DMS79 treated with DMSO at 0.1 percent for 48 hours (cell line): ENCODE measurements at regions not wholly inside any gene's neighbourhood (a gene's known extent, or its start where the extent isn't known, plus 50 kb on each side); places are given as distances from the start of the nearest gene placed in this dataset.

ENCODE experiments used
- DNase-seq: peaks from one replicate; lab custom pipeline; 2025; lab: John Stamatoyannopoulos, UW

- DNase-seq, result no peak
These were observed 329.4 kb upstream of the SOX5 start for GRCh38 chr12:24278832-24279231.

- no peak for DNase-seq
These were observed 321.5 kb upstream of the SOX5 start for GRCh38 chr12:24270965-24271364.

DNA sequence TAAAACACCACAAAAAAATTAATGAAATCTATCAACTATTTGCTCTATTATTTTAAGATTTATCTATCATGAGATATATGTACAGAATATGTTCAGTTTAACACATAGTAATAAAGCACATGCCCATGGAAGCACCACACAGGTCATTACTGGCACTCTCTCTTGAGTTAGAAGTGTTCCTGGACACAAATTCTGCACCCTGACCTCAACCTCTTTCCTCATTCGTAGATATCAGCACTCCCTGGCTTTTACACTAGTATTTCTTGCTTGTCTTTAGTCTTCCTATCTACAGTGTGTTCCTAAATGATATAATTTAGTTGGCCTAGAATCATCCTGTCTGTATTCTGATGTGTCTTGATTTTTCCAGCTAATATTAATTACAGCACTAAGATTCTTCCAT, 321.0 kb upstream of the SOX5 start:
- DNase-seq, result no peak

- DNase-seq, result no peak
These were observed 319.3 kb upstream of the SOX5 start for GRCh38 chr12:24268663-24269186.

DNA sequence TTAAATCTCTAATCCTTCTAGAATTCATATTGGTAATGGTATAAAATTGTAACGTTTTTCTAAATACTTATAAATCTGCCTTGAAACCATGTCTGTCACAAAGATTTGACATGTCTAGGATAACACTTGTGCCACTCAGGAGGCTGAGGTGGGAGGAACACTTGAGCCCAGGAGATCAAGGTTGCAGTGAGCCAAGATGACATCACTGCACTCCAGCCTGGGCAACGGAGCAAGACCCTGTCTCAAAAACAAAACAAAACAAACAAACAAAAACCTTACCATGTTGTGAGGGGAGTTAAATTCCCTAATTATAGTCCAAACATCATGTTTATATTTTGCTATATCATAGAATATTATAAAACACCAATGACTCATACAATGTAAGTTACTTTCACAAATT, 317.5 kb upstream of the SOX5 start:
- no peak for DNase-seq

- DNase-seq, result no peak
These were observed 307.2 kb upstream of the SOX5 start for GRCh38 chr12:24256684-24257083.

DNA sequence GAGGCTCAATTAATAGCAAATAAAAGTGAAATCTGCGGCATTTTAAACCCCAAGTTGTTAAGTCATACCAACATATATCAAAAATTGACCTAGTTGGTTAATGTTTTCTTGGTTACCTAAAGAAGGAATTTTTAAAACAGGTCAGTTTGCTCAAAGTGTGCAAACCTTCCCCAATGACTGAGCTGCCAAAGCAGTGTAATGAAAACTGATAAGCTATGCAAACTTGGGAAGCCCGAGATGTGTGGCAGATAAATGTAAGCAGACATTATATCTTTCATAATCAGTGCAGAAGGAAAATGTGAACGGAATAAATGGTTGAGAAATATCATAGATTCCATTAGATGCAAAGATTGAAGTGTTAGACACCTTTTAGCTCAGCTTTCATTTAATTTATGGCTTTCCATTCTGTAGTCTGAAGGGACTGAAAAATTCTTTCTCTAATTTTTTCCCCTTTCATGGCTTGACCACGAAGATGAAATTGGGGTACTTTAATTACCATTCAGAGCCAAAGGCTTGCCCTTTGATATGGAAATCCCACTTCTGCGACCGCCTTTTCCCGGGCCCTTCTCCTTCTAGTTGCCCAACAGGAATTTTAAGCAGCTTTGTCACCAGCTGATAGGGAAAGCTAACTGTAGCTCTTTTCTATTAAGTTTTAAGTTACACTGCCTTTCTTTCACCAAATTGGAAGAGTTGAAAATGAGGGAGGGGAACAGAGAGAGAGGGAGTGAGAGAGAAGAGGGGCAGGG, 306.6 kb upstream of the SOX5 start:
- DNase-seq, result no peak

DNA sequence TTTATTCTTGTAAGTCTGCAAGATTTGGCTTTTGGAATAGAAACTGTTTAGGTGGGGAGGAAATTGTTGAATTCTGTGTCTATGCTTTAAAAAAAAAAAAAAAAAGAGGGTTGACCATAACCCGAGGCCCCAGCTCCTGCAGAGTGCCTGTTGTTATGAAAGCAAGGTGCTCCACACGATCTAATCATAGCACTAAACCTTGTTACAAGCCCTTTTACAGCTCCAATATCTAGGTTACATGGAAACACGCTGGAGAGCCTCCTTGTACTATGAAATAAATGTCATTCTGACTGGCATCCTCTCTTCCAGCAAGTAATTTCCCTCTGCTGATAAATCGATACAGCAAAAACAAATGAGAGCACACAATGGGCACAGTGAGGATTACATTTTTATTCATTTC, 303.1 kb upstream of the SOX5 start:
- no peak for DNase-seq

DNA sequence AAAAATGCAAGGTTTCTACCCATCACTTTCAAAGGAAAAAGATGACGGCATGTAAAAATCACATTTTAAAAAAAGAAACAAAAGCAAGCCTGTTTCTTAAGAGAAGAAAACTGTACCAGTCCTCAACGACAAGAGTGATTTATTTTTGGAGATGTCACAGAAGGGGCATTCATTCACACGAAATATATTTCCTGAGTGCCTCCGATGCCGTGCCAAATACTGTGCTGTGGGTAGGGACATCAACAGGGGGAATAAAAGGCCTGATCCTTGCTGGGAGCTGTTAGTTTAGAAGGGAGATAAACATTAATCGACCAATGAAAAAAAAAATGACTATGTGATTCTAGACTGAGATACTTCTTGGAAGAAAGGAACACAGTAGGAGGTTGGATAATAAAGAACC, 297.5 kb upstream of the SOX5 start:
- DNase-seq, result no peak

GRCh38 chr12:24246376-24246775, 296.9 kb upstream of the SOX5 start:
- no peak for DNase-seq

GRCh38 chr12:24244801-24245200, 295.3 kb upstream of the SOX5 start:
- DNase-seq, result no peak

- no peak for DNase-seq
These were observed 294.8 kb upstream of the SOX5 start for GRCh38 chr12:24244231-24244630.

DNA sequence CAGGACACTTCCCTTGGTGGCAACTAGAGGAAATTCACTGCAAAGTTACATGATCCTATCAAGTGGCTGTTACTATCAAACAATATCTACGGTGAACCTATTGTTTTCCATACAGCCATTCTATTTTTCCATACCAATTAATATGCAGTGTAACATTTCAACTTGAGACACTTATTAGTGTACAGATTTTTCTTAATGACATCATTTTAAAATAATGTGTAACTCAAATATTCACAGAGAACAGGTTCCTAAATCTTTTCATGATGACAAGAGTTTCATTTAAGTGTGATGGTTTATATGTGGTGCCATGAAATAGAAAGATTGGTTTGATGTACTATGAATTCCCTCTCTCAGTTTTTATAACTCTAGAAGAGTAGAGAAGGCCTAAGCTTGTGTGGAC, 291.2 kb upstream of the SOX5 start:
- DNase-seq, result no peak

DNA sequence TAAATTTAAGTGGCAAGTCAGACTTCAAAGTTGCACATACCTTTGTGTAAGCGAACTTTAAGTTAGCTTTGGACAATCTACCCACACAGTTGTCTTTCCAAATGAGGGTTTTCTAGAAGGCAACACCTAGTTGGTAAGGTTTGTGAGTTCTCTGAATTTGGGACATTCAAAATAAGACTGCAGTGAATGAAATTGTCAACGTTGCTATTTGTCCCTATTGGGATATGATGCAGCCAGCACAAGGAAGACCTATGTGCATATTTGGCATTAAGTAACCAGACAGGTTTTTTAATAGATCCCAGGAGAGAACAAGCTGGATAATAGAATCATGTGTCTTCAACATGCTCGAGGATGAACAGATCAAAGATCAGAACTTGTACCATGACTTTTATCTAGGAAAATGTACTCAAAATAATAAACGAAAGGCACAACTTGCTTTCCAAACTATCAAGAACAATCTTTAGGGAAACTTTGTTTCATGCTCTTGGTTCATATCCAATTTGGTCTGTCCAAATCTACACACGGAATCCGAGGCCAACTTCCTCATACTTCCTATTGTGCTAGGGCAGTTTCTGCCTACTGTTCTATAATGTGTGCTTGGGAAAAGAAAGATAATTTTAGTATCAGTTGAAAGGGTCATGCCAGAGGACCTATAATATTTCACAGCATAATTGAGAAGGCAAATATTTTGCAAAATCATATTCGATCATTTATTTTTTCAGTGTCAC, 284.2 kb upstream of the SOX5 start:
- no peak for DNase-seq

- DNase-seq, result no peak
These were observed 283.1 kb upstream of the SOX5 start for GRCh38 chr12:24232531-24232930.

DNA sequence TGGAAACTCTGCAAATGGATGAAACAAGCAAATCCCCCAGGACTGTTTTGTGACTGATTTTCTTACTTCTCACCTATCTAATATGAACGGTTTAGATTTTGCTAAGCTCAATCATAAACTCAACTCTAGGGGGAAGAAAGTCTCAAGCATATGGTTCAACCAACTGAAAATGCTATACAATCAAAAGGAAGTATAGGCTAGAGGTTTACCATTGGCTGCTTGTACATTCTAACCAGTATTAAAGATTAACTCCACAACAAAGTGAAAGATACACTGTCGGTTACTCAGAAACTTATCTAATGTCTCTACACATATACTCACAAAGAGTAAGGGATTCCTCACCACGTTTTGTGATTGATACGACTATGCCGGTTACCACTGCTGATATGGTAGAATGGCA, 281.8 kb upstream of the SOX5 start:
- DNase-seq, result no peak

DNA sequence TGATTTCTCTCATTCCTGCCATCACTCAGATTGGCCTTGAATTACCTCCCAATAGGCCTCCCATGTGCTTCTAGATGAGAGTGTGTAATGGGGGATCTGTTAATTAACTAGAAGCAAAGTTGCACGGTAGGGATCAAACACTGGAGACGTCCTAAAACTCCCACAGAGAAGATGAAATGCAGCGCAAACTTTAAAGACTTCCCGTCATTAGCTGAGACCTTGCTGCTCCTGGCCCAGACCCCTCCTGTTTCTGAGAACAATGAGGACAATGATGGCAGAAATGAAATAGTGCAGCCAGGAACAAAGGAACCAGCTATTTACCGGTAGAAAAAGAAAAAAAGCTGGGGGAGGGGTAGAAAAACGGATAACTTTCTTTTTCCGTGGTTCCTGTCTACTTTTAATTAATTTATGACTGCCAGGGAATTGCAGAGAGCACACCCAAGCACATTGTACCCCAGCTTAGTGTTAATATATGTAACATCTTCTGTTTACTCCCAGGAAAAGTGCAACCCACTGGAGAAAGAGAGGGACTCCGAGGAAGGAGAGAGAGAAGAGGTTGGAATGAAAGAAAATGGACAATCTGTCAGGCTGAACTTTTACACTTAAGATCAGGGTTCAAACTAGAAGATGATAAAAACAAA, 280.7 kb upstream of the SOX5 start:
- no peak for DNase-seq

DNA sequence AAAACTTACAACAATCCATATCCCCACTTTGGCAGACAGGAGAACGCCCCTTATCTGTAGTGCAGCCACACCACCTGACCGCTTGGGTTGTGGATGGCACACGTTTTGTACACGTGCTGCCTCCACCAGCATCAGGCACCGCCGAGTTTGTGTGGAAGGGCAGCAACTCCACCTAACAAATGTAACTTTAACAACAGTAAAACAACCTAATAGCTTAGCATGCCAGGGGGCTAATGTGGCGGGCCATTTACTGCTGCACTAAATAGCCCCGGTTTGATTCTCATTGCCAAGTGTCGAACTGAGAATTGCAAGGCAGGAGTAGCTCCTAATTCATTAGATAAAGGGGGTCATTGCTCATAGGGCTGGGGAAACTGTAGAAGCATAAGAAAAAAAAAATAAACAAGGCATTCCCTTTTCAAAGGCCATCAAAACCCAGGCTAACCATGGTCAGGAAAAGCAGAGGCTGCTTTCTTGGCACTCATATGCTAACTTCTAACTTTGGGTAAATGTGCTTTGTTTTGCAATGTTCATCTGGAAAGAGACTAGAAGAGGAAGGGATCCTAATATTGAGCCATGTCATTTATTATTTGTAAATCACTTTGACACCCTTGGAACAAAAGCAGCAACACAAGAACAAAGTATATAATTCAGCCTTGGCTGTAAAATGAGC, 279.7 kb upstream of the SOX5 start:
- DNase-seq, result no peak

GRCh38 chr12:24228371-24228770, 278.9 kb upstream of the SOX5 start:
- no peak for DNase-seq

- no peak for DNase-seq
These were observed 278.1 kb upstream of the SOX5 start for GRCh38 chr12:24227551-24227950.

- no peak for DNase-seq
These were observed 277.4 kb upstream of the SOX5 start for GRCh38 chr12:24226745-24227350.

GRCh38 chr12:24224401-24224800, 274.9 kb upstream of the SOX5 start:
- DNase-seq, result no peak
